Peyer's patch (tissue), 4 donors: ENCODE measurements at regions not wholly inside any gene's neighbourhood (a gene's known extent, or its start where the extent isn't known, plus 50 kb on each side); places are given as distances from the start of the nearest gene placed in this dataset.

Source experiments
- DNase-seq, 3 donors: peaks; one replicate each; pipeline ENCODE4 v3.0.0-alpha.2; 2017 to 2019
- H3K27ac ChIP-seq, 4 donors: fragments of 200-600 bp; sonication (generic); one replicate each; pipeline ENCODE4 v1.5.1; 2016 to 2019
- H3K27me3 ChIP-seq, 2 donors: fragments of 200-600 bp; sonication (generic); one replicate each; pipeline ENCODE4 v1.5.1; 2019
- H3K36me3 ChIP-seq, 3 donors: fragments of 200-600 bp; sonication (generic); one replicate each; pipeline ENCODE4 v1.5.1; 2016 to 2019
- H3K4me1 ChIP-seq, 4 donors: fragments of 200-600 bp; sonication (generic); one replicate each; pipeline ENCODE4 v1.5.1; 2016 to 2019
- H3K4me3 ChIP-seq, 4 donors: fragments of 200-600 bp; sonication (generic); 1 replicate in 3 of 4; 2 replicates in 1 of 4; pipeline ENCODE4 v1.5.1; 2016 to 2019; ENCODE audit warnings: mild to moderate bottlenecking in 1 of 4
- H3K9me3 ChIP-seq, 4 donors: fragments of 200-600 bp; sonication (generic); one replicate each; pipeline ENCODE4 v1.5.1; 2016 to 2019; ENCODE audit warnings: mild to moderate bottlenecking in 1 of 4
- CTCF ChIP-seq, 6 experiments: fragments of 450-650 bp in 4 of 6; fragments of 200-600 bp in 2 of 6; sonication (generic) in 1 of 6; IDR thresholded peaks; one replicate each; pipeline ENCODE4 v1.5.1; 2017 to 2019; ENCODE audit warnings: antibody characterized with exemption in 6 of 6, mild to moderate bottlenecking in 3 of 6, moderate library complexity in 1 of 6
- POLR2A ChIP-seq, 2 donors: fragments of 450-650 bp; IDR thresholded peaks; one replicate each; pipeline ENCODE4 v1.5.1; 2017; ENCODE audit warnings: antibody characterized with exemption in 2 of 2, mild to moderate bottlenecking in 2 of 2, moderate library complexity in 2 of 2

GRCh38 chr17:83198366-83199341, 119.2 kb downstream of the METRNL start:
- DNase-seq = peak in 2 of 3 donors; percentile 28 to 53
- H3K4me3 ChIP-seq = peak overlapping the region; percentile 8 to 37 (median 22)
- peak overlapping the region; percentile 75 to 78 (median 77) for H3K27ac ChIP-seq
- TF ChIP-seq POLR2A (IDR thresholded peaks at IDR 0.05) (no peak), CTCF (IDR thresholded peaks at IDR 0.05) (no peak)
- no peaks in the 10 kb centered on the region for H3K9me3 ChIP-seq
- H3K27me3 ChIP-seq = no peaks in the 10 kb centered on the region
- H3K4me1 ChIP-seq = peaks cover 0 to 29% (median 18%) of the 10 kb centered on the region in 4 donors
- no peaks in the 10 kb centered on the region for H3K36me3 ChIP-seq

- H3K4me3 ChIP-seq = peak overlapping the region; percentile 8 to 37 (median 22)
- no peaks in the 10 kb centered on the region for H3K27me3 ChIP-seq
- H3K4me1 ChIP-seq = peaks cover 0 to 23% (median 17%) of the 10 kb centered on the region in 4 donors
- no peaks in the 10 kb centered on the region for H3K36me3 ChIP-seq
- no peaks in the 10 kb centered on the region for H3K9me3 ChIP-seq
- H3K27ac ChIP-seq = peak overlapping the region; percentile 75 to 84 (median 77)
- TF ChIP-seq POLR2A (IDR thresholded peaks at IDR 0.05) (no peak), CTCF (IDR thresholded peaks at IDR 0.05) (no peak)
- peak in 2 of 3 donors; percentile 61 to 76 for DNase-seq
Measured at GRCh38 chr17:83199500-83200201, 120.2 kb downstream of the METRNL start.

DNA sequence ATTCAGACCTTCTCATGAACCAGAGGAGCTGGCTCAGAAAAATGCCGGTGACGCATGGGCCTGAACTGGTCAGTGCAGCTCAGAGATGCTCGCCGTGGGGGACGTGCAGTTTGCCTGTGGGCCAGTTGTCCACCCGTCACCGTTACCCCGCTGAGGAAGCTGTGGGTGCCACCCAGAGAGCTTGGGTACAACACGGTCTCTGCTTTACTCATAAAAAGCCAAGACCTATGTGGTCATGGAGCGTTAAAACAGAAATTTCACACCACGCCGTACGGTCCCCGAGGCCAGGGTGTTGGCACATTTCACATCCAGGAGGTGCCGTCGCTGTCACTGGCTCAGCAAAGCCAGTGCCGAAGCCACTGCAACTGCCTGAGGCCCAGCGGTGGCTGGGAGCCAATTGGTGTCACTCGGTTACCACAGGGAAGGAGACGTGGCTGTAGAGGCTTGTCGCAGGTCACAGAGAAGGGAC, 120.9 kb downstream of the METRNL start:
- peak overlapping the region; percentile 75 to 84 (median 77) for H3K27ac ChIP-seq

DNA sequence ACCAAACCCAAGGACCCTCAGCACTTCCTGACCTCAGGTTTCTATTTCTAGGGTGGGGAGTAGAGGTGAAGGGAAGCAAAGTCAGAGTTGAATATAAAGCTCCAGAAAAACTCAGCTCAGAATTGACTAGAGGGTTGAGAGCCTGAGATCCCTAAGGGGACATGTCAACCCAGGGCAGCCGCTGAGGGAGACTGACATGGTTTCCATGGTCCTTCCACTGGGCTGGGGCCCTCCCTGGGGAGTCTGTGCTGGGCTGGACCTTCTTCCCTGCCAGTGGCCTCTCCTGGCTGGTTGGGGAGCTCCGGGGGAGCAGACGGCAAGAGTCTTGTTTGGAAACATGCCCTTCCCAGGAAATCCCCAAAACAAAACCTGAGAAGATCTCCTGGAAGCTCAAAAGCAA, 121.3 kb downstream of the METRNL start:
- Histone ChIP-seq H3K4me3 (no peak overlapping the region), H3K4me1 (peaks cover 0 to 23% (median 17%) of the 10 kb centered on the region in 4 donors), H3K9me3 (no peaks in the 10 kb centered on the region), H3K27ac (peak overlapping the region; percentile 75 to 84 (median 77)), H3K36me3 (no peaks in the 10 kb centered on the region), H3K27me3 (no peaks in the 10 kb centered on the region)
- DNase-seq = peak in 2 of 3 donors; percentile 12 to 44
- TF ChIP-seq CTCF (IDR thresholded peaks at IDR 0.05) (no peak), POLR2A (IDR thresholded peaks at IDR 0.05) (no peak)

More for the DNA sequence above, 120.9 kb downstream of the METRNL start:
- no peaks in the 10 kb centered on the region for H3K36me3 ChIP-seq
- TF ChIP-seq CTCF (IDR thresholded peaks at IDR 0.05) = no peak
- TF ChIP-seq POLR2A (IDR thresholded peaks at IDR 0.05) = no peak
- H3K27me3 ChIP-seq = no peaks in the 10 kb centered on the region
- peak overlapping the region in 1 of 4 donors; percentile 37 for H3K4me3 ChIP-seq
- peaks cover 0 to 23% (median 17%) of the 10 kb centered on the region in 4 donors for H3K4me1 ChIP-seq
- H3K9me3 ChIP-seq = no peaks in the 10 kb centered on the region
- DNase-seq = peak in 2 of 3 donors; percentile 60 to 82

DNA sequence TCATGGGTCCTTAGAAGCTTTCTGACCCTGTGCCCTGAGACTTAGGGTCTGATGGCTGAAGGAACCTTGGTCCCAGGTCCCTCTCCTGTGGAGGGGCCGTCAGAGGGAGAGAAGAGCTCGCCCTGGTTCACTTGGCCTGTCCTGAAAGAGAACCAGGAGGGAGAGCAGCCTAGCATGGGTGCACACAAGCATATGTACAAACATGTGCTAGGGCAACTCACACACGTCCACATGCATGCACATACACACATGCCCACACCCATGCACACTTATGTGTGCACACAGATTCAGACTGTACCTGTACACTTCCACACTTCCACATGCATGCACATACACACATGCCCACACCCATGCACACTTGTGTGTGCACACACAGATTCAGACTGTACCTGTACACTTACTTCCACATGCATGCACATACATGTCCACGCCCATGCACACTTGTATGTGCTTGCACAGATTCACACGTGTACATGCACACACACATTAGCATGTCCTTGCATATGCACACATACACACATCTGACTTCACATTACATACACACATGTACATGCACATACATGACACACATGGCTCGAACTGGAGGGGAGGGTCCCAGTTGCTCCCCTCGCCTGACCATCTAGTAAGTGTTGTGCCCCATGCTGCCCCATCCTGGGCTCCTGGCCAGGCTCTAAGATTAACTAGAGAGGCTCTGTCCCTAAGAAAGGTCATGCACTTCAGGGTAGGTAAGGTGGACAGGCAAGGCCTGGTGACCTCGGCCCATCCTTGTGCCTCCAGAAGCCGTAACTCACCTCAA, 122.0 kb downstream of the METRNL start:
- peaks cover 0 to 23% (median 17%) of the 10 kb centered on the region in 4 donors for H3K4me1 ChIP-seq
- no peaks in the 10 kb centered on the region for H3K36me3 ChIP-seq
- no peak for TF ChIP-seq POLR2A (IDR thresholded peaks at IDR 0.05)
- no peak for TF ChIP-seq CTCF (IDR thresholded peaks at IDR 0.05)
- no peaks in the 10 kb centered on the region for H3K27me3 ChIP-seq
- H3K9me3 ChIP-seq = no peaks in the 10 kb centered on the region
- H3K27ac ChIP-seq = peak overlapping the region; percentile 75 to 84 (median 77)
- DNase-seq = peak in 2 of 3 donors; percentile 12 to 42
- H3K4me3 ChIP-seq = no peak overlapping the region
